Prostate gland (tissue), 2 donors: ENCODE measurements at regions not wholly inside any gene's neighbourhood (a gene's known extent, or its start where the extent isn't known, plus 50 kb on each side); places are given as distances from the start of the nearest gene placed in this dataset.

ENCODE experiments used
- CTCF ChIP-seq, 4 experiments: fragments of 200-600 bp in 2 of 4; fragments of 450-650 bp in 2 of 4; sonication (generic) in 2 of 4; IDR thresholded peaks; 1 replicate in 3 of 4; 2 replicates in 1 of 4; pipeline ENCODE4 v1.5.1; 2016 to 2019; ENCODE audit warnings: antibody characterized with exemption in 4 of 4, mild to moderate bottlenecking in 2 of 4, moderate library complexity in 2 of 4
- POLR2A ChIP-seq: fragments of 450-650 bp; IDR thresholded peaks from one replicate; pipeline ENCODE4 v1.6.1; 2016; ENCODE audit warnings: antibody characterized with exemption, mild to moderate bottlenecking

DNA sequence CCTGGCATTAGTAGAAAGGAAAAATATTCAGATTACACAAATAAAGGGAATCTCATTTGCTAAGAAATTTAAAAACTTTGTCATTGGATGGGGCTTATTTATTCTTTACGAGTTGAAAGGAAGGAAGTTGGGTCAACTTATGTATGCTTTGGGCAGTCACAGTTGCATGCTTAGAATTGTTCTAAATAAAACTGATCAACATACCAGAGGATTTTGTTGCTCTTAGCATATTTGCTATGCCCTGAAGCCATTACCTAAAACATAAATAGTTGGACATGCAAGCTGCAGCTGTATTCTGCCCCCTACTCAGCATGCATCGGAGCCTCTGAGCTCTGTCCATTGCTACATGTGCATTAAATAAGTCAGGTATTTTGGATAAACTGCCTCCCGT is 172.7 kb upstream of the MEF2C start:
- TF ChIP-seq CTCF (IDR thresholded peaks at IDR 0.05) (no peak), POLR2A (no peak)
